HepG2 (cell line): ENCODE measurements at regions not wholly inside any gene's neighbourhood (a gene's known extent, or its start where the extent isn't known, plus 50 kb on each side); places are given as distances from the start of the nearest gene placed in this dataset.

Experiments
- ATAC-seq: fragments of 200-7000 bp; cut with Tn5 transposase; 3 replicates; pipeline ENCODE4 v1.9.1; 2020; ENCODE audit warnings: mild to moderate bottlenecking, moderate library complexity
- BruUV-seq: library from RNA; stranded (reverse); fragments of 400-500 nt; replicated peaks from 2 replicates; lab custom pipeline; 2021; lab: Mats Ljungman, UMichigan
- CTCF ChIA-PET: fragments of 300-600 bp; formaldehyde crosslinking; extraction: SDS; loops from one replicate; lab custom pipeline; 2021; ENCODE audit warnings: low total read pairs, inconsistent platforms, low intra/inter-chr PET ratio; lab: Yijun Ruan, JAX
- POLR2A ChIA-PET: fragments of 350-600 bp; sonication (Branson Sonifier 250); formaldehyde crosslinking; loops from one replicate; lab custom pipeline; 2020; ENCODE audit warnings: antibody characterized with exemption, inconsistent platforms; lab: Yijun Ruan, JAX
- DNase-seq: peaks from one replicate; pipeline ENCODE4 v3.0.0-alpha.2; 2015; ENCODE audit warnings: low spot score
- FAIRE-seq: peaks from 3 replicates; lab custom pipeline; 2011; peaks lifted over from hg19 to GRCh38; lab: Jason Lieb, UNC
- H2AFZ ChIP-seq: one replicate; pipeline ENCODE4 v1.6.1; 2011; ENCODE audit warnings: low read length, inconsistent platforms
- H3K27ac ChIP-seq: fragments of 300-600 bp; 3 replicates; pipeline ENCODE4 v1.8.0; 2011; ENCODE audit warnings: mixed run types, mild to moderate bottlenecking, mixed read lengths, low read length, inconsistent platforms; ENCODE audit not compliant: insufficient read depth; ENCODE audit errors: extremely low read length
- H3K27me3 ChIP-seq, 2 experiments: fragments of 200-600 bp in 1 of 2; 2 replicates in 1 of 2; 3 replicates in 1 of 2; pipeline versions ENCODE4 v1.6.0 to v1.8.0; 2011; ENCODE audit warnings: low read length in 2 of 2, mild to moderate bottlenecking in 2 of 2, moderate library complexity in 2 of 2, inconsistent platforms in 1 of 2; ENCODE audit not compliant: insufficient read depth in 2 of 2, control insufficient read depth in 1 of 2
- H3K36me3 ChIP-seq, 2 experiments: fragments of 200-600 bp in 1 of 2; replicated peaks in 1 of 2; 2 replicates in 1 of 2; 3 replicates in 1 of 2; pipeline versions ENCODE4 v1.5.1 to v1.8.0; 2011; ENCODE audit warnings: low read length in 2 of 2, inconsistent platforms in 1 of 2; ENCODE audit not compliant: insufficient read depth in 2 of 2, control insufficient read depth in 1 of 2
- H3K4me1 ChIP-seq: 2 replicates; pipeline ENCODE4 v1.5.1; 2012; ENCODE audit warnings: low read length, inconsistent platforms; ENCODE audit not compliant: insufficient read depth
- H3K4me2 ChIP-seq: 2 replicates; pipeline ENCODE4 v1.6.0; 2011; ENCODE audit warnings: low read depth, low read length, inconsistent platforms
- H3K4me3 ChIP-seq, 3 experiments: fragments of 200-600 bp in 1 of 3; sonication (generic), shearing (Covaris generic) in 1 of 3; replicated peaks in 1 of 3; 2 replicates each; pipeline ENCODE4 v1.5.1; 2011 to 2016; ENCODE audit warnings: low read length in 3 of 3, inconsistent platforms in 2 of 3, low read depth in 2 of 3, mild to moderate bottlenecking in 2 of 3, control low read depth in 1 of 3, mixed read lengths in 1 of 3; ENCODE audit not compliant: insufficient read depth in 1 of 3
- H3K79me2 ChIP-seq: one replicate; pipeline ENCODE4 v1.6.1; 2011; ENCODE audit warnings: low read length, inconsistent platforms; ENCODE audit not compliant: insufficient read depth
- H3K9ac ChIP-seq: 2 replicates; pipeline ENCODE4 v1.6.0; 2011; ENCODE audit warnings: mild to moderate bottlenecking, low read depth, low read length, inconsistent platforms; ENCODE audit not compliant: insufficient read depth
- H3K9me3 ChIP-seq: 2 replicates; pipeline ENCODE4 v1.5.1; 2012; ENCODE audit warnings: mild to moderate bottlenecking, low read length
- H4K20me1 ChIP-seq: 2 replicates; pipeline ENCODE4 v1.6.0; 2011; ENCODE audit warnings: inconsistent platforms, mild to moderate bottlenecking, low read length, moderate library complexity; ENCODE audit not compliant: insufficient read depth
- BHLHE40 ChIP-seq: IDR thresholded peaks from 2 replicates; pipeline ENCODE4 v1.6.1; 2011; ENCODE audit warnings: low read length, improper control_type of control experiment
- CCDC6 ChIP-seq: sonication (generic); formaldehyde crosslinking; IDR thresholded peaks from 2 replicates; pipeline ENCODE4 v1.8.1; 2022; ENCODE audit warnings: mild to moderate bottlenecking, missing genetic modification reagents, moderate library complexity
- ELF4 ChIP-seq: sonication (generic); formaldehyde crosslinking; IDR thresholded peaks from 2 replicates; pipeline ENCODE4 v1.5.0; 2020; ENCODE audit warnings: missing genetic modification reagents, mild to moderate bottlenecking, moderate library complexity, borderline replicate concordance
- HCFC1 ChIP-seq: fragments of 150-350 bp; IDR thresholded peaks from 2 replicates; pipeline ENCODE4 v1.6.1; 2014; ENCODE audit warnings: low read depth, low read length
- NFRKB ChIP-seq: fragments of 450-650 bp; IDR thresholded peaks from 2 replicates; pipeline ENCODE4 v1.6.1; 2017
- PRPF4 ChIP-seq: fragments of 200-400 bp; formaldehyde crosslinking; IDR thresholded peaks from 2 replicates; pipeline ENCODE4 v1.6.1; 2016; ENCODE audit warnings: low read length, low read depth; ENCODE audit not compliant: poor library complexity, severe bottlenecking
- RARA ChIP-seq: IDR thresholded peaks from 2 replicates; pipeline ENCODE4 v1.6.1; 2016; ENCODE audit warnings: missing genetic modification reagents, missing compliant biosample characterization
- STAG1 ChIP-seq: sonication (generic); formaldehyde crosslinking; IDR thresholded peaks from 2 replicates; pipeline ENCODE4 v1.4.0; 2020; ENCODE audit warnings: missing genetic modification reagents
- TSC22D2 ChIP-seq: sonication (generic); formaldehyde crosslinking; IDR thresholded peaks from 2 replicates; pipeline ENCODE4 v1.5.1; 2020; ENCODE audit warnings: missing genetic modification reagents, mild to moderate bottlenecking, borderline replicate concordance
- ZNF10 ChIP-seq: sonication (generic); formaldehyde crosslinking; IDR thresholded peaks from 2 replicates; pipeline ENCODE4 v1.4.0; 2020; ENCODE audit warnings: mild to moderate bottlenecking, low read depth, missing genetic modification reagents, borderline replicate concordance
- ZNF101 ChIP-seq: sonication (generic); formaldehyde crosslinking; IDR thresholded peaks from 2 replicates; pipeline ENCODE4 v1.4.0; 2020; ENCODE audit warnings: mild to moderate bottlenecking, low read depth, missing genetic modification reagents, borderline replicate concordance
- in situ Hi-C: cut with HindIII; loops from 2 replicates; pipeline ENCODE4 v1.10.0; 2017; ENCODE audit warnings: low pct_unique_long_range_greater_than_20kb; ENCODE audit not compliant: extremely low pct_ligation_motif_present
- intact Hi-C: fragments of 100-400 bp; cut with micrococcal nuclease; formaldehyde crosslinking; loops from one replicate; pipeline ENCODE4 v1.10.0; 2022; ENCODE audit not compliant: unreplicated experiment
- TF ChIP-seq, protein P1 (sequence below): sonication (generic); formaldehyde crosslinking; IDR thresholded peaks from 2 replicates; pipeline ENCODE4 v1.9.0; 2021; ENCODE audit warnings: missing genetic modification reagents, borderline replicate concordance
- TF ChIP-seq, protein P2 (sequence below): sonication (generic); formaldehyde crosslinking; IDR thresholded peaks from 2 replicates; pipeline ENCODE4 v1.5.0; 2020; ENCODE audit warnings: missing genetic modification reagents
- TF ChIP-seq, protein P3 (sequence below): sonication (generic); formaldehyde crosslinking; IDR thresholded peaks from 2 replicates; pipeline ENCODE4 v1.5.0; 2020; ENCODE audit warnings: missing genetic modification reagents
- TF ChIP-seq, protein P4 (sequence below): sonication (generic); formaldehyde crosslinking; IDR thresholded peaks from 2 replicates; pipeline ENCODE4 v1.4.0; 2020; ENCODE audit warnings: missing genetic modification reagents, mild to moderate bottlenecking, borderline replicate concordance

DNA sequence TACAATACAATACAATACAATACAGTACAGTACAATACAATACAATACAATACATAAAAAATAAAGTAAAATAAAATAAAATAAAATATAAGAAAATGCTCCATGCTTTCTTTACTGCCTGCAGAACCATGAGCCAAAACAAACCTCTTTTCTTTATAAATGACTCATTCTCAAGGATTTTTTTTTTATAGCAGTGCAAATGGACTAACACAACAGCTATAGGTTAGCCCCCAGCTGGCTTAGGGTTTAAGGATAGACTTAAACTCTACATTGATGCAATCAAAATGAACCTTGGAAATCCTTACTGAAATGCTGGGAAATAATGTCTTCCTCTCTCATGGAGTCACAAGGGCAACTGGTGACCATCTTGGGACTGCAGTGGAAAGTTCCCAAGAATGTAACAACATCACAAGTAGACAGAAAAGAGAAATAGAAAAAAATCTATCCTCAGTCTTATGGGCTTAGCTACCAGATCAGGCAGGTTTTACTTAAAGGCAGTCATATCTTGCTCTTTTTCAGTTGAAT is 348.9 kb downstream of the ARL4A start:
- ChIA-PET CTCF (no interaction called here), POLR2A (no interaction called here)
- Histone ChIP-seq H3K4me2 (no peak overlapping the region), H3K4me3 (no peak overlapping the region), H4K20me1 (no peaks in the 10 kb centered on the region), H3K27ac (no peak overlapping the region), H3K9ac (no peak overlapping the region), H3K36me3 (no peaks in the 10 kb centered on the region), H3K27me3 (no peaks in the 10 kb centered on the region), H3K4me1 (peaks cover 16% of the 10 kb centered on the region; the same call in 1 of the 2 replicates), H2AFZ (no peak overlapping the region), H3K79me2 (no peaks in the 10 kb centered on the region), H3K9me3 (no peaks in the 10 kb centered on the region)
- DNase-seq, result no peak
- no peak for ATAC-seq
- intact Hi-C loops, result no loop called here
- no TSS peak for BruUV-seq
- no peak for FAIRE-seq
- in situ Hi-C loops, result no loop called here
- TF ChIP-seq BHLHE40, result no peak
- TF ChIP-seq, protein P1, sequence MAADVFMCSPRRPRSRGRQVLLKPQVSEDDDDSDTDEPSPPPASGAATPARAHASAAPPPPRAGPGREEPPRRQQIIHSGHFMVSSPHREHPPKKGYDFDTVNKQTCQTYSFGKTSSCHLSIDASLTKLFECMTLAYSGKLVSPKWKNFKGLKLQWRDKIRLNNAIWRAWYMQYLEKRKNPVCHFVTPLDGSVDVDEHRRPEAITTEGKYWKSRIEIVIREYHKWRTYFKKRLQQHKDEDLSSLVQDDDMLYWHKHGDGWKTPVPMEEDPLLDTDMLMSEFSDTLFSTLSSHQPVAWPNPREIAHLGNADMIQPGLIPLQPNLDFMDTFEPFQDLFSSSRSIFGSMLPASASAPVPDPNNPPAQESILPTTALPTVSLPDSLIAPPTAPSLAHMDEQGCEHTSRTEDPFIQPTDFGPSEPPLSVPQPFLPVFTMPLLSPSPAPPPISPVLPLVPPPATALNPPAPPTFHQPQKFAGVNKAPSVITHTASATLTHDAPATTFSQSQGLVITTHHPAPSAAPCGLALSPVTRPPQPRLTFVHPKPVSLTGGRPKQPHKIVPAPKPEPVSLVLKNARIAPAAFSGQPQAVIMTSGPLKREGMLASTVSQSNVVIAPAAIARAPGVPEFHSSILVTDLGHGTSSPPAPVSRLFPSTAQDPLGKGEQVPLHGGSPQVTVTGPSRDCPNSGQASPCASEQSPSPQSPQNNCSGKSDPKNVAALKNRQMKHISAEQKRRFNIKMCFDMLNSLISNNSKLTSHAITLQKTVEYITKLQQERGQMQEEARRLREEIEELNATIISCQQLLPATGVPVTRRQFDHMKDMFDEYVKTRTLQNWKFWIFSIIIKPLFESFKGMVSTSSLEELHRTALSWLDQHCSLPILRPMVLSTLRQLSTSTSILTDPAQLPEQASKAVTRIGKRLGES (CRISPR knock-in tag), result no peak
- TF ChIP-seq ELF4, result no peak
- TF ChIP-seq PRPF4, result no peak
- no peak for TF ChIP-seq NFRKB
- TF ChIP-seq ZNF10 (CRISPR knock-in tag), result no peak
- TF ChIP-seq TSC22D2 (CRISPR knock-in tag), result no peak
- TF ChIP-seq, protein P2, sequence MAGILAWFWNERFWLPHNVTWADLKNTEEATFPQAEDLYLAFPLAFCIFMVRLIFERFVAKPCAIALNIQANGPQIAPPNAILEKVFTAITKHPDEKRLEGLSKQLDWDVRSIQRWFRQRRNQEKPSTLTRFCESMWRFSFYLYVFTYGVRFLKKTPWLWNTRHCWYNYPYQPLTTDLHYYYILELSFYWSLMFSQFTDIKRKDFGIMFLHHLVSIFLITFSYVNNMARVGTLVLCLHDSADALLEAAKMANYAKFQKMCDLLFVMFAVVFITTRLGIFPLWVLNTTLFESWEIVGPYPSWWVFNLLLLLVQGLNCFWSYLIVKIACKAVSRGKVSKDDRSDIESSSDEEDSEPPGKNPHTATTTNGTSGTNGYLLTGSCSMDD (CRISPR knock-in tag), result no peak
- TF ChIP-seq CCDC6 (CRISPR knock-in tag), result no peak
- TF ChIP-seq, protein P3, sequence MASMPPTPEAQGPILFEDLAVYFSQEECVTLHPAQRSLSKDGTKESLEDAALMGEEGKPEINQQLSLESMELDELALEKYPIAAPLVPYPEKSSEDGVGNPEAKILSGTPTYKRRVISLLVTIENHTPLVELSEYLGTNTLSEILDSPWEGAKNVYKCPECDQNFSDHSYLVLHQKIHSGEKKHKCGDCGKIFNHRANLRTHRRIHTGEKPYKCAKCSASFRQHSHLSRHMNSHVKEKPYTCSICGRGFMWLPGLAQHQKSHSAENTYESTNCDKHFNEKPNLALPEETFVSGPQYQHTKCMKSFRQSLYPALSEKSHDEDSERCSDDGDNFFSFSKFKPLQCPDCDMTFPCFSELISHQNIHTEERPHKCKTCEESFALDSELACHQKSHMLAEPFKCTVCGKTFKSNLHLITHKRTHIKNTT (CRISPR knock-in tag), result no peak
- no peak for TF ChIP-seq ZNF101 (CRISPR knock-in tag)
- no peak for TF ChIP-seq STAG1
- TF ChIP-seq, protein P4, sequence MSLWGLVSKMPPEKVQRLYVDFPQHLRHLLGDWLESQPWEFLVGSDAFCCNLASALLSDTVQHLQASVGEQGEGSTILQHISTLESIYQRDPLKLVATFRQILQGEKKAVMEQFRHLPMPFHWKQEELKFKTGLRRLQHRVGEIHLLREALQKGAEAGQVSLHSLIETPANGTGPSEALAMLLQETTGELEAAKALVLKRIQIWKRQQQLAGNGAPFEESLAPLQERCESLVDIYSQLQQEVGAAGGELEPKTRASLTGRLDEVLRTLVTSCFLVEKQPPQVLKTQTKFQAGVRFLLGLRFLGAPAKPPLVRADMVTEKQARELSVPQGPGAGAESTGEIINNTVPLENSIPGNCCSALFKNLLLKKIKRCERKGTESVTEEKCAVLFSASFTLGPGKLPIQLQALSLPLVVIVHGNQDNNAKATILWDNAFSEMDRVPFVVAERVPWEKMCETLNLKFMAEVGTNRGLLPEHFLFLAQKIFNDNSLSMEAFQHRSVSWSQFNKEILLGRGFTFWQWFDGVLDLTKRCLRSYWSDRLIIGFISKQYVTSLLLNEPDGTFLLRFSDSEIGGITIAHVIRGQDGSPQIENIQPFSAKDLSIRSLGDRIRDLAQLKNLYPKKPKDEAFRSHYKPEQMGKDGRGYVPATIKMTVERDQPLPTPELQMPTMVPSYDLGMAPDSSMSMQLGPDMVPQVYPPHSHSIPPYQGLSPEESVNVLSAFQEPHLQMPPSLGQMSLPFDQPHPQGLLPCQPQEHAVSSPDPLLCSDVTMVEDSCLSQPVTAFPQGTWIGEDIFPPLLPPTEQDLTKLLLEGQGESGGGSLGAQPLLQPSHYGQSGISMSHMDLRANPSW (CRISPR knock-in tag), result no peak
- TF ChIP-seq RARA, result no peak
- TF ChIP-seq HCFC1, result no peak
